ENCODE measurements at regions not wholly inside any gene's neighbourhood (a gene's known extent, or its start where the extent isn't known, plus 50 kb on each side); places are given as distances from the start of the nearest gene placed in this dataset.

DNA sequence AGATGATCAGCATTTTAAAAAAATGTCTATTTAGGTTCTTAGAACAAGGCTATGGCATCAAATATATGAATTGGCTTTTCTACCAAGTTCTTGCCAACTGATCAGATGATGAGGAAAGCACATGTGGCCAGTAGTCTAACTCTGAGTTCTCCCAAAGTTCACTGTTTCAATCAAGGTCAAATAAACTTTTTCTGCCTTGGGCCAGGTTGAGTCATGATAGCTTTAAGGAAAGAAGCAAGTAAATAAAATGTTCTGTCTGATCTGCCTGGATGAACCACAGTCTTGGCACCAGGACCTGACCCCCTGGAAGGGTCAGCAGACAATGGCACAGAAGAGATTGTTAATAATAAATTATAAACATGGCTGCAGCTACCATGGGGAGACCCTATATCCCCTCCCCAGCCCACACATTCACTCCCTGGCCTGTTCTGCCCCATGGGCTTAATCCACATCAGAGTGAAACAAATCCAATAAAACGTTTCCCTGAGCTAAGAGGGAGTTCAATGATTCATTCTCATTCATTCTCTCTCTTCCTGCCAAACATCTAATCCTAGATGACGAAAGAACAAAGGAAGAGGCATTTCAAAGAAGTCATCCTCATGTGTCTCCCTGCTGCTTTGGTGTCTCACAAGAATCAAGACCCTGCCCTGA lies 661.6 kb downstream of the DHX35 start:
- no peak for DNase-seq
- Histone ChIP-seq H3K36me3 (replicated peaks) (no peaks in the 10 kb centered on the region), H3K27me3 (replicated peaks) (no peaks in the 10 kb centered on the region), H3K4me3 (ENCODE audit: low read depth, low read length) (no peak overlapping the region), H3K27ac (no peak overlapping the region)
- in situ Hi-C loops (cut with HindIII; ENCODE audit: low pct_ligation_motif_present, low sequenced_read_pairs): no loop called here
- TF ChIP-seq, protein P1, sequence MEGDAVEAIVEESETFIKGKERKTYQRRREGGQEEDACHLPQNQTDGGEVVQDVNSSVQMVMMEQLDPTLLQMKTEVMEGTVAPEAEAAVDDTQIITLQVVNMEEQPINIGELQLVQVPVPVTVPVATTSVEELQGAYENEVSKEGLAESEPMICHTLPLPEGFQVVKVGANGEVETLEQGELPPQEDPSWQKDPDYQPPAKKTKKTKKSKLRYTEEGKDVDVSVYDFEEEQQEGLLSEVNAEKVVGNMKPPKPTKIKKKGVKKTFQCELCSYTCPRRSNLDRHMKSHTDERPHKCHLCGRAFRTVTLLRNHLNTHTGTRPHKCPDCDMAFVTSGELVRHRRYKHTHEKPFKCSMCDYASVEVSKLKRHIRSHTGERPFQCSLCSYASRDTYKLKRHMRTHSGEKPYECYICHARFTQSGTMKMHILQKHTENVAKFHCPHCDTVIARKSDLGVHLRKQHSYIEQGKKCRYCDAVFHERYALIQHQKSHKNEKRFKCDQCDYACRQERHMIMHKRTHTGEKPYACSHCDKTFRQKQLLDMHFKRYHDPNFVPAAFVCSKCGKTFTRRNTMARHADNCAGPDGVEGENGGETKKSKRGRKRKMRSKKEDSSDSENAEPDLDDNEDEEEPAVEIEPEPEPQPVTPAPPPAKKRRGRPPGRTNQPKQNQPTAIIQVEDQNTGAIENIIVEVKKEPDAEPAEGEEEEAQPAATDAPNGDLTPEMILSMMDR (IDR thresholded peaks at IDR 0.05; ENCODE audit: low read depth, low read length, missing control alignments): no peak

DNA sequence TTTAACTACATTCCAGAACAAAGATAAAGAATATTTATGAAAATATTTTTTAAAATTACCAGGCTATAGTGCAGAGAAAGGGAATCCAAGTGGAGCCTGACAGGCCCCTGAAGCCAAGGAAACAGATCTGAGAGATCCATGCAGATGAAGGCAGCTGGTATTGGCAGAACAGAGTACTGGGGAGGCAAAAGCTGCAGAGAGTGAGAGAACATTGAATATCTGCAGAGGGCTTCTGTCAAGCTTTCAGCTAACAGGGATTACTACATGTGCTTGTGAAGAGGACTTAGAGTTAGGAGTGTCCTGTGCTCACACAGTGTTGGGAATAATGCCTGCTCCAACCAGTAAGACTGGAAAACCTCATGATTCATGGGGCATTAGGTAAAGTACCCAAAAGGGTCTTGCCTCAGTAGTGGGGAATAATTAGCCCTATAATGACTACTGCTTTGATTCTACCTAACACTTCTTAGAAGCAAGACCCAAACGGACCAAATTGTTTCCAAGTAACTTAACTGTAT lies 657.2 kb downstream of the DHX35 start:
- no peaks in the 10 kb centered on the region for H3K27me3 ChIP-seq (replicated peaks)
- TF ChIP-seq, protein P1 (IDR thresholded peaks at IDR 0.05; ENCODE audit: low read depth, low read length, missing control alignments): no peak
- no peak overlapping the region for H3K27ac ChIP-seq
- no peak overlapping the region for H3K4me3 ChIP-seq (ENCODE audit: low read depth, low read length)
- no peak for DNase-seq
- in situ Hi-C loops (cut with HindIII; ENCODE audit: low pct_ligation_motif_present, low sequenced_read_pairs): no loop called here
- H3K36me3 ChIP-seq (replicated peaks): no peaks in the 10 kb centered on the region

DNA sequence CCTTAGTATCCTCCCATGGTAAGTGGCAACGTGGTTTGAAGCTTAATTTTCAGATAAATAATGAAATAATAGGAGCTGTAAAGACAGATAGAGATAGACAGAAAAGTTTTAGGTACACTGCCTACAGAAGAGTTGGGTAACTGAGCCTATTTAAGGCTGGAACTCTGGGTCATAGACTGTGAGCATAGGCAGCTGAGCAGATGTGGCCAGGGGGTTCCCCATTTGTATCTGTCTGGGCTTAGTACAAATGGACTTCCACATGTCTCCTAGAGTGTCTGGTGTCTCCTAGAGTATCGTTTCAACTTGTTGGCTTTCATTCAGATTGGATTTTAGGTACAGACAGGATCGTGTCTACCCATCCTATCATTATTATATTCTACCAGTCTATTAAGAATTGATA lies 649.8 kb downstream of the DHX35 start:
- in situ Hi-C loops (cut with HindIII; ENCODE audit: low pct_ligation_motif_present, low sequenced_read_pairs): no loop called here
- Histone ChIP-seq H3K27ac (no peak overlapping the region), H3K36me3 (replicated peaks) (no peaks in the 10 kb centered on the region), H3K4me3 (ENCODE audit: low read depth, low read length) (no peak overlapping the region), H3K27me3 (replicated peaks) (no peaks in the 10 kb centered on the region)
- TF ChIP-seq, protein P1 (IDR thresholded peaks at IDR 0.05; ENCODE audit: low read depth, low read length, missing control alignments): no peak
- no peak for DNase-seq

DNA sequence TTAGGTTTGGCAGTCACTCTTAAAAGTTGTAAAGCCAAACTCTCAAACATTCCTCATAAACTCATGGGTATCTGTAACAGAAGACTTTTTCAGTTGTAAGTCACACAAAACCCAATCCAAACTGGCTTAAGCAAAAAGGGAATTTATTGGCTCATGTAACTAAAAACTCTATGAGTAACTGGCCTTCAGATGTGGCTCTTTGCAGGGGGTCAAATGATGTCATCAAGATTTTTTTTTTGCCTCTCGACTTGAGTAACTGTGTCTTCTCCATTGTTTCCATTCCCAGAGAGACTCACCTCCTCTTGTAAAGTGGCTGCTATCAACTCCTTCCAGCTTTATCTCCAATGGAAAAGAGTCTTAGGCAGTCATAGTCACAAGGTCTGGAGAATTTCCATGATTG lies 645.0 kb downstream of the DHX35 start:
- Histone ChIP-seq H3K27ac (no peak overlapping the region), H3K36me3 (replicated peaks) (no peaks in the 10 kb centered on the region), H3K27me3 (replicated peaks) (no peaks in the 10 kb centered on the region), H3K4me3 (ENCODE audit: low read depth, low read length) (no peak overlapping the region)
- in situ Hi-C loops (cut with HindIII; ENCODE audit: low pct_ligation_motif_present, low sequenced_read_pairs): no loop called here
- peak; percentile 58 for DNase-seq
- TF ChIP-seq, protein P1 (IDR thresholded peaks at IDR 0.05; ENCODE audit: low read depth, low read length, missing control alignments): no peak

DNA sequence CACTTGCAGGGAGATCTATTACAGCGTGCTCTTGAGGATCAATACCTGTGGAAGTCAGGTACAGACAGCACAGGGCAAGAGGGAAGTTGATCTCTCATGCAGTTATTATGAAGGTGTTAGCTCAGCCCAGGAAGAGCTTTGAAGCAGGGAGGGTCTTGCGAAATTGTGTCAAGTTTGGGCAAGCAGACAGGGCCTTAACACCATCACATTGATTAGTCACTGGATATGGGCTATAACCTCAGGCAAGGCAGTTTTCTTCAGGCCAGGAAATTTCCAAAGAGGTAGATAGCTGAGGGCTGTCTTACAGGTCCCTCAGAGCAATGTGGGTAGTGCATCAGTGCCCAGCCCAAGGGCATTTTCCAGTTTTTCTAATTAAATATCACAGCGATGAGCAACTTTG lies 643.8 kb downstream of the DHX35 start:
- H3K27me3 ChIP-seq (replicated peaks): no peaks in the 10 kb centered on the region
- H3K27ac ChIP-seq: no peak overlapping the region
- no peak overlapping the region for H3K4me3 ChIP-seq (ENCODE audit: low read depth, low read length)
- in situ Hi-C loops (cut with HindIII; ENCODE audit: low pct_ligation_motif_present, low sequenced_read_pairs): no loop called here
- no peaks in the 10 kb centered on the region for H3K36me3 ChIP-seq (replicated peaks)
- DNase-seq: no peak
- TF ChIP-seq, protein P1 (IDR thresholded peaks at IDR 0.05; ENCODE audit: low read depth, low read length, missing control alignments): no peak

DNA sequence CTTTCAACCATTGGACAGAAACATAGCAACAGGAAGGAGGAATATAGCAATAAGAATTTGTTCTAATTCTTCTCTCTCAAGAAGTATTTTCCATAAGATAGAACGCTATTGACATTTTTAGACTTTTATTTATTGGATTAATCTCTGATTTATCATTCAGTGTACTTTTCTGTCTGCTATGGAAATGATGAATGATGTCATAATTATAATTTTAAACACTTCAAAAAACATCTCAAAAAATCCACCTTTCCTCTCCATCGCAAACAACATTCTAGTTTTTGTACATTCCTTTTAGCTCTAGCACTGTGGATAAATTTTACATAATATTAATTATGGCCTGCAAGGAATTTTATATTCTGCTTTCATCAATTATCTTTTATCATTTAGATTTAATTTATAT lies 643.2 kb downstream of the DHX35 start:
- TF ChIP-seq, protein P1 (IDR thresholded peaks at IDR 0.05; ENCODE audit: low read depth, low read length, missing control alignments): no peak
- H3K27me3 ChIP-seq (replicated peaks): no peaks in the 10 kb centered on the region
- no peak overlapping the region for H3K4me3 ChIP-seq (ENCODE audit: low read depth, low read length)
- in situ Hi-C loops (cut with HindIII; ENCODE audit: low pct_ligation_motif_present, low sequenced_read_pairs): no loop called here
- H3K36me3 ChIP-seq (replicated peaks): no peaks in the 10 kb centered on the region
- H3K27ac ChIP-seq: no peak overlapping the region
- no peak for DNase-seq
